ENCODE measurements at regions not wholly inside any gene's neighbourhood (a gene's known extent, or its start where the extent isn't known, plus 50 kb on each side); places are given as distances from the start of the nearest gene placed in this dataset.

GRCh38 chr9:107999890-108000289, 510.3 kb upstream of the KLF4 start:
- Histone ChIP-seq H3K27ac (ENCODE audit: low read depth, low read length) (no peak overlapping the region), H3K36me3 (ENCODE audit: control insufficient read depth in 1 of 2, insufficient read depth in 2 of 2, low read length in 2 of 2) (no peaks in the 10 kb centered on the region), H3K27me3 (ENCODE audit: insufficient read depth, low read length) (no peaks in the 10 kb centered on the region), H2AFZ (ENCODE audit: insufficient read depth, low read length, poor library complexity) (no peak overlapping the region), H3K4me3 (ENCODE audit: low read depth, low read length) (no peak overlapping the region), H3K23ac (ENCODE audit: low read length) (no peak overlapping the region), H3K18ac (ENCODE audit: low read length) (no peak overlapping the region), H4K12ac (ENCODE audit: low read depth, low read length) (no peak overlapping the region), H3K9me3 (ENCODE audit: insufficient read depth, low read depth, low read length) (no peaks in the 10 kb centered on the region), H3K79me2 (ENCODE audit: control insufficient read depth, insufficient read depth, low read length, poor library complexity) (no peaks in the 10 kb centered on the region), H3K4me1 (ENCODE audit: control insufficient read depth in 1 of 2, insufficient read depth in 2 of 2, low read length in 2 of 2) (peaks cover 2 to 9% of the 10 kb centered on the region in 2 experiments), H3K9ac (ENCODE audit: low read length) (no peak overlapping the region), H3K4me2 (ENCODE audit: low read length) (no peak overlapping the region), H4K8ac (ENCODE audit: low read depth, low read length) (no peak overlapping the region), H4K91ac (ENCODE audit: low read depth, low read length) (no peak overlapping the region), H3K14ac (ENCODE audit: low read length) (no peak overlapping the region), H3K4ac (ENCODE audit: low read depth, low read length) (no peak overlapping the region), H2AK5ac (ENCODE audit: low read length) (no peak overlapping the region), H2BK5ac (ENCODE audit: low read depth, low read length, poor library complexity) (no peak overlapping the region), H2BK12ac (ENCODE audit: low read length) (no peak overlapping the region), H2BK120ac (ENCODE audit: insufficient read depth, low read length, poor library complexity) (no peak overlapping the region), H3K79me1 (ENCODE audit: low read length) (no peaks in the 10 kb centered on the region)
- peak; percentile 93 to 97 for DNase-seq
- no CpG with 5 or more reads among the region's 2 CpGs for WGBS (ENCODE audit: extremely low coverage, insufficient coverage, insufficient read length)

- H3K23ac ChIP-seq (ENCODE audit: low read length): no peak overlapping the region
- no peaks in the 10 kb centered on the region for H3K79me2 ChIP-seq (ENCODE audit: control insufficient read depth, insufficient read depth, low read length, poor library complexity)
- no peaks in the 10 kb centered on the region for H3K27me3 ChIP-seq (ENCODE audit: insufficient read depth, low read length)
- H3K4me3 ChIP-seq (ENCODE audit: low read depth, low read length): no peak overlapping the region
- H2BK120ac ChIP-seq (ENCODE audit: insufficient read depth, low read length, poor library complexity): no peak overlapping the region
- no peak overlapping the region for H2BK5ac ChIP-seq (ENCODE audit: low read depth, low read length, poor library complexity)
- no peaks in the 10 kb centered on the region for H3K36me3 ChIP-seq (ENCODE audit: control insufficient read depth in 1 of 2, insufficient read depth in 2 of 2, low read length in 2 of 2)
- H3K79me1 ChIP-seq (ENCODE audit: low read length): no peaks in the 10 kb centered on the region
- peak overlapping the region; percentile 7 for H3K27ac ChIP-seq (ENCODE audit: low read depth, low read length)
- H3K9ac ChIP-seq (ENCODE audit: low read length): no peak overlapping the region
- H3K4ac ChIP-seq (ENCODE audit: low read depth, low read length): no peak overlapping the region
- no peak overlapping the region for H2BK12ac ChIP-seq (ENCODE audit: low read length)
- no peak overlapping the region for H3K14ac ChIP-seq (ENCODE audit: low read length)
- H3K9me3 ChIP-seq (ENCODE audit: insufficient read depth, low read depth, low read length): no peaks in the 10 kb centered on the region
- H3K18ac ChIP-seq (ENCODE audit: low read length): no peak overlapping the region
- no peak overlapping the region for H2AFZ ChIP-seq (ENCODE audit: insufficient read depth, low read length, poor library complexity)
- peak; percentile 86 to 96 for DNase-seq
- no CpG with 5 or more reads among the region's 5 CpGs for WGBS (ENCODE audit: extremely low coverage, insufficient coverage, insufficient read length)
- no peak overlapping the region for H4K12ac ChIP-seq (ENCODE audit: low read depth, low read length)
- no peak overlapping the region for H4K91ac ChIP-seq (ENCODE audit: low read depth, low read length)
- H2AK5ac ChIP-seq (ENCODE audit: low read length): no peak overlapping the region
- H3K4me2 ChIP-seq (ENCODE audit: low read length): peak overlapping the region; percentile 20
- H3K4me1 ChIP-seq (ENCODE audit: control insufficient read depth in 1 of 2, insufficient read depth in 2 of 2, low read length in 2 of 2): peaks cover 2 to 9% of the 10 kb centered on the region in 2 experiments
- H4K8ac ChIP-seq (ENCODE audit: low read depth, low read length): no peak overlapping the region
These were observed 509.4 kb upstream of the KLF4 start for GRCh38 chr9:107999011-107999410.

GRCh38 chr9:107994648-107995047, 505.1 kb upstream of the KLF4 start:
- Histone ChIP-seq H3K36me3 (ENCODE audit: control insufficient read depth in 1 of 2, insufficient read depth in 2 of 2, low read length in 2 of 2) (no peaks in the 10 kb centered on the region), H2BK5ac (ENCODE audit: low read depth, low read length, poor library complexity) (no peak overlapping the region), H3K79me2 (ENCODE audit: control insufficient read depth, insufficient read depth, low read length, poor library complexity) (no peaks in the 10 kb centered on the region), H3K79me1 (ENCODE audit: low read length) (no peaks in the 10 kb centered on the region), H3K4me2 (ENCODE audit: low read length) (no peak overlapping the region), H3K4ac (ENCODE audit: low read depth, low read length) (no peak overlapping the region), H3K18ac (ENCODE audit: low read length) (no peak overlapping the region), H3K9ac (ENCODE audit: low read length) (no peak overlapping the region), H2AK5ac (ENCODE audit: low read length) (no peak overlapping the region), H2AFZ (ENCODE audit: insufficient read depth, low read length, poor library complexity) (no peak overlapping the region), H4K12ac (ENCODE audit: low read depth, low read length) (no peak overlapping the region), H4K8ac (ENCODE audit: low read depth, low read length) (no peak overlapping the region), H3K27ac (ENCODE audit: low read depth, low read length) (no peak overlapping the region), H3K23ac (ENCODE audit: low read length) (no peak overlapping the region), H3K4me3 (ENCODE audit: low read depth, low read length) (no peak overlapping the region), H3K9me3 (ENCODE audit: insufficient read depth, low read depth, low read length) (no peaks in the 10 kb centered on the region), H4K91ac (ENCODE audit: low read depth, low read length) (no peak overlapping the region), H2BK120ac (ENCODE audit: insufficient read depth, low read length, poor library complexity) (no peak overlapping the region), H3K27me3 (ENCODE audit: insufficient read depth, low read length) (no peaks in the 10 kb centered on the region), H3K4me1 (ENCODE audit: control insufficient read depth in 1 of 2, insufficient read depth in 2 of 2, low read length in 2 of 2) (peaks cover 2 to 9% of the 10 kb centered on the region in 2 experiments), H3K14ac (ENCODE audit: low read length) (no peak overlapping the region), H2BK12ac (ENCODE audit: low read length) (no peak overlapping the region)
- no peak for DNase-seq
- WGBS (ENCODE audit: extremely low coverage, insufficient coverage, insufficient read length): no CpG with 5 or more reads among the region's 2 CpGs

GRCh38 chr9:107992271-107992670, 502.7 kb upstream of the KLF4 start:
- H2AFZ ChIP-seq (ENCODE audit: insufficient read depth, low read length, poor library complexity): no peak overlapping the region
- no peak overlapping the region for H4K12ac ChIP-seq (ENCODE audit: low read depth, low read length)
- no CpG with 5 or more reads among the region's 2 CpGs for WGBS (ENCODE audit: extremely low coverage, insufficient coverage, insufficient read length)
- H3K4me2 ChIP-seq (ENCODE audit: low read length): no peak overlapping the region
- H3K18ac ChIP-seq (ENCODE audit: low read length): no peak overlapping the region
- H3K14ac ChIP-seq (ENCODE audit: low read length): no peak overlapping the region
- H4K8ac ChIP-seq (ENCODE audit: low read depth, low read length): no peak overlapping the region
- no peaks in the 10 kb centered on the region for H3K9me3 ChIP-seq (ENCODE audit: insufficient read depth, low read depth, low read length)
- H2BK12ac ChIP-seq (ENCODE audit: low read length): no peak overlapping the region
- no peak overlapping the region for H2AK5ac ChIP-seq (ENCODE audit: low read length)
- H3K4me3 ChIP-seq (ENCODE audit: low read depth, low read length): no peak overlapping the region
- H2BK5ac ChIP-seq (ENCODE audit: low read depth, low read length, poor library complexity): no peak overlapping the region
- no peak overlapping the region for H3K4ac ChIP-seq (ENCODE audit: low read depth, low read length)
- H3K27me3 ChIP-seq (ENCODE audit: insufficient read depth, low read length): no peaks in the 10 kb centered on the region
- no peak overlapping the region for H3K23ac ChIP-seq (ENCODE audit: low read length)
- no peak overlapping the region for H4K91ac ChIP-seq (ENCODE audit: low read depth, low read length)
- H3K27ac ChIP-seq (ENCODE audit: low read depth, low read length): no peak overlapping the region
- H3K36me3 ChIP-seq (ENCODE audit: control insufficient read depth in 1 of 2, insufficient read depth in 2 of 2, low read length in 2 of 2): no peaks in the 10 kb centered on the region
- H2BK120ac ChIP-seq (ENCODE audit: insufficient read depth, low read length, poor library complexity): no peak overlapping the region
- H3K79me2 ChIP-seq (ENCODE audit: control insufficient read depth, insufficient read depth, low read length, poor library complexity): no peaks in the 10 kb centered on the region
- no peak overlapping the region for H3K9ac ChIP-seq (ENCODE audit: low read length)
- no peak for DNase-seq
- no peaks in the 10 kb centered on the region for H3K4me1 ChIP-seq (ENCODE audit: control insufficient read depth in 1 of 2, insufficient read depth in 2 of 2, low read length in 2 of 2)
- no peaks in the 10 kb centered on the region for H3K79me1 ChIP-seq (ENCODE audit: low read length)
